D721Med (cell line): ENCODE measurements at regions not wholly inside any gene's neighbourhood (a gene's known extent, or its start where the extent isn't known, plus 50 kb on each side); places are given as distances from the start of the nearest gene placed in this dataset.

Source experiments
- DNase-seq: peaks from one replicate; pipeline ENCODE4 v3.0.0; 2011; ENCODE audit warnings: low spot score; ENCODE audit not compliant: insufficient read length
- FAIRE-seq: peaks from 2 replicates; lab custom pipeline; 2011; peaks lifted over from hg19 to GRCh38; lab: Jason Lieb, UNC
- CTCF ChIP-seq: IDR thresholded peaks from 2 replicates; pipeline ENCODE4 v1.5.1; 2012; ENCODE audit warnings: mild to moderate bottlenecking, control low read depth; ENCODE audit not compliant: insufficient read depth; ENCODE audit errors: missing control alignments

GRCh38 chr4:14092741-14093140, 465.2 kb upstream of the BOD1L1 start:
- TF ChIP-seq CTCF: no peak
- no peak for FAIRE-seq
- DNase-seq: no peak

- FAIRE-seq (no peak), DNase-seq (no peak)
- TF ChIP-seq CTCF: no peak
Observed at GRCh38 chr4:14095831-14096230, 468.3 kb upstream of the BOD1L1 start.

- DNase-seq: no peak
- FAIRE-seq: no peak
- TF ChIP-seq CTCF: no peak
Observed at GRCh38 chr4:14096396-14096965, 469.0 kb upstream of the BOD1L1 start.

- TF ChIP-seq CTCF: no peak
- FAIRE-seq: no peak
- no peak for DNase-seq
Observed at GRCh38 chr4:14100349-14100748, 472.8 kb upstream of the BOD1L1 start.

GRCh38 chr4:14110407-14110806, 482.9 kb upstream of the BOD1L1 start:
- no peak for FAIRE-seq
- no peak for TF ChIP-seq CTCF

DNA sequence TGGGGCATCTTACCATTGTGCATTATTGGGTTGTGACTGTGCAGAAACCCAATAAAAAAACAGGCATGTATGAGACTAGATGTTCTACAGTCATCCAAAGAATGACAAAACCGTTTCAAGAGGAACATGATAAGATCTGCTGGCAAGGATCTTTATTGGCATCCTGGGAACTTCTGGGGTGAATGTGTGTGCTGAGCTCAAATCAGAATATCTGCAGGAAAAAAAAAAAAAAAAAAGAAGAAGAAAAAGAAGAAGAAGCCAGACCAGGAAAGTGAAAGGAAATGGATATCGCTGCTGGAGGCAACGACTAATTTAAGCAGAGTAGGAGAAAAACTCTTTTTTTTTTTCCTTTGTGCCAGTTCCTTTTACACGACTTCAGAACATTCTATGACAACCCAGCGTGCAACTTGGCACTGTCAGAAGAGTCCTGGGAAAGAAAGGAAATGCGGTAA, 484.2 kb upstream of the BOD1L1 start:
- DNase-seq (no peak), FAIRE-seq (no peak)
- TF ChIP-seq CTCF: no peak

More at GRCh38 chr4:14110407-14110806, 482.9 kb upstream of the BOD1L1 start:
- no peak for DNase-seq

- FAIRE-seq: no peak
- no peak for DNase-seq
- no peak for TF ChIP-seq CTCF
Observed at GRCh38 chr4:14115106-14115505, 487.6 kb upstream of the BOD1L1 start.
